ENCODE measurements at regions not wholly inside any gene's neighbourhood (a gene's known extent, or its start where the extent isn't known, plus 50 kb on each side); places are given as distances from the start of the nearest gene placed in this dataset.

- H3K4me3 ChIP-seq (ENCODE audit: low read depth in 1 of 3, low read length in 3 of 3) = no peak overlapping the region
- TF ChIP-seq ZBTB33 (IDR thresholded peaks at IDR 0.05) (no peak), RXRA (IDR thresholded peaks at IDR 0.05) (no peak), REST (IDR thresholded peaks at IDR 0.05) (no peak), GABPA (IDR thresholded peaks at IDR 0.05 in 1 of 2, conservative IDR thresholded peaks at IDR 0.05 in 1 of 2) (no peak), SP1 (IDR thresholded peaks at IDR 0.05) (no peak), FOXA2 (IDR thresholded peaks at IDR 0.05) (no peak), FOXA1 (IDR thresholded peaks at IDR 0.05) (no peak), JUND (IDR thresholded peaks at IDR 0.05) (no peak), MAX (IDR thresholded peaks at IDR 0.05) (no peak), TAF1 (conservative IDR thresholded peaks at IDR 0.05) (no peak), ATF3 (IDR thresholded peaks at IDR 0.05) (no peak)
- 36% methylated on average over 3 of the region's 3 CpGs for WGBS
- no peak overlapping the region for H3K27ac ChIP-seq (ENCODE audit: low read depth in 1 of 2, low read length in 2 of 2)
- H3K36me3 ChIP-seq (ENCODE audit: control insufficient read depth in 4 of 4, insufficient read depth in 3 of 4, low read depth in 1 of 4, low read length in 3 of 4) = no peaks in the 10 kb centered on the region
- H3K27me3 ChIP-seq (ENCODE audit: control insufficient read depth in 4 of 4, insufficient read depth in 4 of 4, low read length in 3 of 4) = no peaks in the 10 kb centered on the region
- no peak overlapping the region for H3K9ac ChIP-seq (ENCODE audit: low read depth in 1 of 2, low read length in 2 of 2)
- no peaks in the 10 kb centered on the region for H3K4me1 ChIP-seq (ENCODE audit: control insufficient read depth in 4 of 4, insufficient read depth in 4 of 4, low read length in 3 of 4)
- DNase-seq (ENCODE audit: low spot score) = no peak
- H3K9me3 ChIP-seq (ENCODE audit: control insufficient read depth in 4 of 4, low read length in 3 of 4) = peaks cover 0 to 4% (median 2%) of the 10 kb centered on the region in 4 donors
Observed at GRCh38 chr10:9157656-9158055, 1103.2 kb downstream of the GATA3 start.

GRCh38 chr10:9158675-9159074, 1104.2 kb downstream of the GATA3 start:
- 61% methylated on average over 3 of the region's 3 CpGs for WGBS
- no peaks in the 10 kb centered on the region for H3K27me3 ChIP-seq (ENCODE audit: control insufficient read depth in 4 of 4, insufficient read depth in 4 of 4, low read length in 3 of 4)
- no peak overlapping the region for H3K4me3 ChIP-seq (ENCODE audit: low read depth in 1 of 3, low read length in 3 of 3)
- no peak overlapping the region for H3K9ac ChIP-seq (ENCODE audit: low read depth in 1 of 2, low read length in 2 of 2)
- DNase-seq (ENCODE audit: low spot score) = no peak
- no peaks in the 10 kb centered on the region for H3K4me1 ChIP-seq (ENCODE audit: control insufficient read depth in 4 of 4, insufficient read depth in 4 of 4, low read length in 3 of 4)
- no peaks in the 10 kb centered on the region for H3K36me3 ChIP-seq (ENCODE audit: control insufficient read depth in 4 of 4, insufficient read depth in 3 of 4, low read depth in 1 of 4, low read length in 3 of 4)
- H3K27ac ChIP-seq (ENCODE audit: low read depth in 1 of 2, low read length in 2 of 2) = no peak overlapping the region
- TF ChIP-seq FOXA2 (IDR thresholded peaks at IDR 0.05) (no peak), YY1 (IDR thresholded peaks at IDR 0.05) (no peak), FOXA1 (IDR thresholded peaks at IDR 0.05) (no peak), JUND (IDR thresholded peaks at IDR 0.05) (no peak), REST (IDR thresholded peaks at IDR 0.05) (no peak), CTCF (IDR thresholded peaks at IDR 0.05; ENCODE audit: low read depth, low read length, missing input control) (no peak), SP1 (IDR thresholded peaks at IDR 0.05) (no peak)
- H3K9me3 ChIP-seq (ENCODE audit: control insufficient read depth in 4 of 4, low read length in 3 of 4) = peaks cover 0 to 4% (median 2%) of the 10 kb centered on the region in 4 donors
